H9 (cell line): ENCODE measurements at regions not wholly inside any gene's neighbourhood (a gene's known extent, or its start where the extent isn't known, plus 50 kb on each side); places are given as distances from the start of the nearest gene placed in this dataset.

Source experiments
- DNase-seq: peaks from one replicate; pipeline ENCODE4 v3.0.0-alpha.2; 2017
- H2AFZ ChIP-seq: one replicate; pipeline ENCODE4 v1.6.1; 2013; ENCODE audit warnings: mild to moderate bottlenecking, low read length, control low read depth, moderate library complexity
- H2AK5ac ChIP-seq: 2 replicates; pipeline ENCODE4 v1.6.1; 2013; ENCODE audit warnings: low read length, control low read depth, mixed read lengths; ENCODE audit not compliant: insufficient read length
- H2BK120ac ChIP-seq: one replicate; pipeline ENCODE4 v1.6.1; 2013; ENCODE audit warnings: low read depth, mild to moderate bottlenecking, low read length, control low read depth, inconsistent platforms; ENCODE audit not compliant: poor library complexity, severe bottlenecking
- H2BK12ac ChIP-seq: 2 replicates; pipeline ENCODE4 v1.6.1; 2013; ENCODE audit warnings: low read length, control low read depth, mixed read lengths, low read depth; ENCODE audit not compliant: insufficient read length
- H2BK15ac ChIP-seq: 2 replicates; pipeline ENCODE4 v1.6.1; 2013; ENCODE audit warnings: low read depth, low read length, control low read depth
- H2BK20ac ChIP-seq: one replicate; pipeline ENCODE4 v1.6.1; 2013; ENCODE audit warnings: low read depth, mild to moderate bottlenecking, low read length, control low read depth, inconsistent platforms; ENCODE audit not compliant: poor library complexity, severe bottlenecking
- H2BK5ac ChIP-seq: 2 replicates; pipeline ENCODE4 v1.6.1; 2013; ENCODE audit warnings: low read length, control low read depth, mixed read lengths; ENCODE audit not compliant: insufficient read length
- H3K14ac ChIP-seq: 2 replicates; pipeline ENCODE4 v1.6.1; 2013; ENCODE audit warnings: low read length, control low read depth; ENCODE audit not compliant: insufficient read depth
- H3K18ac ChIP-seq: 2 replicates; pipeline ENCODE4 v1.6.1; 2013; ENCODE audit warnings: low read depth, mild to moderate bottlenecking, mixed read lengths, low read length, control low read depth; ENCODE audit not compliant: insufficient read length
- H3K23ac ChIP-seq: 2 replicates; pipeline ENCODE4 v1.6.1; 2013; ENCODE audit warnings: low read length, control low read depth, mixed read lengths, low read depth; ENCODE audit not compliant: insufficient read length
- H3K23me2 ChIP-seq: 2 replicates; pipeline ENCODE4 v1.6.1; 2013; ENCODE audit warnings: low read depth, mild to moderate bottlenecking, mixed read lengths, low read length, control low read depth; ENCODE audit not compliant: insufficient read length, poor library complexity, severe bottlenecking
- H3K27ac ChIP-seq: 2 replicates; pipeline ENCODE4 v1.5.1; 2013; ENCODE audit warnings: low read length, control low read depth, mixed read lengths, low read depth; ENCODE audit not compliant: insufficient read length
- H3K27me3 ChIP-seq: 2 replicates; pipeline ENCODE4 v1.6.1; 2013; ENCODE audit warnings: low read length, control low read depth, inconsistent platforms; ENCODE audit not compliant: insufficient read depth
- H3K4ac ChIP-seq: 2 replicates; pipeline ENCODE4 v1.6.1; 2013; ENCODE audit warnings: low read depth, mild to moderate bottlenecking, control low read depth, inconsistent platforms, low read length, moderate library complexity
- H3K4me1 ChIP-seq: 2 replicates; pipeline ENCODE4 v1.6.1; 2013; ENCODE audit warnings: low read length, control low read depth, inconsistent platforms; ENCODE audit not compliant: insufficient read depth
- H3K4me2 ChIP-seq: 2 replicates; pipeline ENCODE4 v1.6.1; 2013; ENCODE audit warnings: low read length, control low read depth, mixed read lengths; ENCODE audit not compliant: insufficient read length, insufficient read depth
- H3K56ac ChIP-seq: 2 replicates; pipeline ENCODE4 v1.6.1; 2013; ENCODE audit warnings: low read depth, mild to moderate bottlenecking, mixed read lengths, low read length, control low read depth; ENCODE audit not compliant: insufficient read length
- H3K79me1 ChIP-seq: 2 replicates; pipeline ENCODE4 v1.6.1; 2013; ENCODE audit warnings: low read depth, mild to moderate bottlenecking, moderate library complexity, low read length, control low read depth, inconsistent platforms; ENCODE audit not compliant: insufficient read depth, poor library complexity, severe bottlenecking
- H3K79me2 ChIP-seq: 2 replicates; pipeline ENCODE4 v1.6.1; 2013; ENCODE audit warnings: low read length, control low read depth, inconsistent platforms; ENCODE audit not compliant: insufficient read depth
- H3K9ac ChIP-seq: 2 replicates; pipeline ENCODE4 v1.6.1; 2013; ENCODE audit warnings: low read length, control low read depth, mixed read lengths; ENCODE audit not compliant: insufficient read length; ENCODE audit errors: extremely low read depth
- H3K9me3 ChIP-seq: one replicate; pipeline ENCODE4 v1.6.1; 2013; ENCODE audit warnings: low read depth, low read length, inconsistent platforms; ENCODE audit not compliant: control insufficient read depth
- H3T11ph ChIP-seq: one replicate; pipeline ENCODE4 v1.6.1; 2013; ENCODE audit warnings: mild to moderate bottlenecking, low read length, control low read depth, inconsistent platforms
- H4K20me1 ChIP-seq: one replicate; pipeline ENCODE4 v1.6.1; 2013; ENCODE audit not compliant: control insufficient read depth, insufficient read length, insufficient read depth
- H4K5ac ChIP-seq: 2 replicates; pipeline ENCODE4 v1.6.1; 2013; ENCODE audit warnings: low read depth, mild to moderate bottlenecking, mixed read lengths, low read length, control low read depth; ENCODE audit not compliant: insufficient read length
- H4K8ac ChIP-seq: replicated peaks from 2 replicates; pipeline ENCODE4 v1.6.1; 2013; ENCODE audit warnings: low read length, control low read depth, mixed read lengths, low read depth; ENCODE audit not compliant: insufficient read length
- H4K91ac ChIP-seq: 2 replicates; pipeline ENCODE4 v1.6.1; 2013; ENCODE audit warnings: low read depth, mild to moderate bottlenecking, moderate library complexity, mixed read lengths, low read length, control low read depth; ENCODE audit not compliant: insufficient read length
- H3K27ac Mint-ChIP-seq, 3 experiments: 2 replicates in 2 of 3; 3 replicates in 1 of 3; pipeline ENCODE4 v1.8.0; 2020 to 2021; ENCODE audit warnings: mixed read lengths in 3 of 3, mild to moderate bottlenecking in 1 of 3, moderate library complexity in 1 of 3
- H3K27me3 Mint-ChIP-seq: 2 replicates; pipeline ENCODE4 v1.8.0; 2021; ENCODE audit warnings: low read depth, mild to moderate bottlenecking, moderate library complexity, mixed read lengths
- H3K36me3 Mint-ChIP-seq, 3 experiments: 2 replicates in 2 of 3; 3 replicates in 1 of 3; pipeline ENCODE4 v1.8.0; 2020 to 2021; ENCODE audit warnings: low read depth in 3 of 3, mixed read lengths in 3 of 3; ENCODE audit not compliant: insufficient read depth in 1 of 3
- H3K4me1 Mint-ChIP-seq, 2 experiments: 2 replicates each; pipeline ENCODE4 v1.8.0; 2020; ENCODE audit warnings: mixed read lengths in 2 of 2
- H3K4me3 Mint-ChIP-seq, 2 experiments: 2 replicates in 1 of 2; 3 replicates in 1 of 2; pipeline ENCODE4 v1.8.0; 2020 to 2021; ENCODE audit warnings: mild to moderate bottlenecking in 2 of 2, mixed read lengths in 2 of 2, moderate library complexity in 1 of 2
- H3K9me3 Mint-ChIP-seq, 2 experiments: 2 replicates in 1 of 2; 3 replicates in 1 of 2; pipeline ENCODE4 v1.8.0; 2020; ENCODE audit warnings: mild to moderate bottlenecking in 2 of 2, mixed read lengths in 2 of 2, moderate library complexity in 1 of 2
- CTCF ChIP-seq: fragments of 200-600 bp; sonication (generic); conservative IDR thresholded peaks from 3 replicates; pipeline ENCODE4 v1.8.0; 2021; ENCODE audit warnings: antibody characterized with exemption, mild to moderate bottlenecking

- TF ChIP-seq CTCF: no peak
- H4K8ac ChIP-seq: no peak overlapping the region
- no peak overlapping the region for H3K9ac ChIP-seq
- H3K27me3 ChIP-seq: no peaks in the 10 kb centered on the region
- no peak overlapping the region for H4K91ac ChIP-seq
- Mint-ChIP-seq H3K27me3 (no peaks in the 10 kb centered on the region), H3K9me3 (no peaks in the 10 kb centered on the region), H3K36me3 (no peaks in the 10 kb centered on the region), H3K27ac (no peak overlapping the region), H3K4me3 (no peak overlapping the region), H3K4me1 (peaks cover 8 to 9% of the 10 kb centered on the region in 2 experiments)
- H2BK5ac ChIP-seq: no peak overlapping the region
- no peaks in the 10 kb centered on the region for H4K20me1 ChIP-seq
- H3K23ac ChIP-seq: no peak overlapping the region
- no peak overlapping the region for H3K18ac ChIP-seq
- no peak overlapping the region for H2BK15ac ChIP-seq
- no peak overlapping the region for H2AK5ac ChIP-seq
- H2AFZ ChIP-seq: no peak overlapping the region
- no peak for DNase-seq
- H3K4me1 ChIP-seq: no peaks in the 10 kb centered on the region
- no peak overlapping the region for H3K14ac ChIP-seq
- H3K4me2 ChIP-seq: no peak overlapping the region
- H3K23me2 ChIP-seq: no peaks in the 10 kb centered on the region
- H2BK120ac ChIP-seq: no peak overlapping the region
- H3K9me3 ChIP-seq: no peaks in the 10 kb centered on the region
- H3K79me1 ChIP-seq: no peaks in the 10 kb centered on the region
- no peak overlapping the region for H2BK20ac ChIP-seq
- no peaks in the 10 kb centered on the region for H3K79me2 ChIP-seq
- H2BK12ac ChIP-seq: no peak overlapping the region
- H3K56ac ChIP-seq: no peak overlapping the region
- no peak overlapping the region for H4K5ac ChIP-seq
- H3K4ac ChIP-seq: no peak overlapping the region
- no peak overlapping the region for H3T11ph ChIP-seq
- no peak overlapping the region for H3K27ac ChIP-seq
These were observed 348.6 kb downstream of the PTEN start for GRCh38 chr10:88212069-88212468.
